Common myeloid progenitor, CD34-positive (primary cell): ENCODE measurements at regions not wholly inside any gene's neighbourhood (a gene's known extent, or its start where the extent isn't known, plus 50 kb on each side); places are given as distances from the start of the nearest gene placed in this dataset.
A peak's percentile ranks its signal among the peaks of the same experiment; 100 is the strongest.

ENCODE experiments used
- CTCF ChIA-PET: fragments of 350-600 bp; sonication (Branson Sonifier 250); formaldehyde crosslinking; loops from one replicate; lab custom pipeline; 2021; ENCODE audit warnings: antibody characterized with exemption; lab: Charles Lee
- POLR2A ChIA-PET: fragments of 350-600 bp; sonication (Branson Sonifier 250); formaldehyde crosslinking; loops from one replicate; lab custom pipeline; 2021; ENCODE audit warnings: antibody characterized with exemption; lab: Charles Lee
- DNase-seq, 3 donors: peaks; one replicate each; pipeline versions ENCODE4 v3.0.0 to v3.0.0-alpha.2; 2013
- H3K27ac ChIP-seq, 2 experiments: 1 replicate in 1 of 2; 2 replicates in 1 of 2; pipeline ENCODE4 v1.7.0; 2013; ENCODE audit warnings: inconsistent platforms in 2 of 2, low read length in 2 of 2, mild to moderate bottlenecking in 2 of 2, low read depth in 1 of 2, moderate library complexity in 1 of 2; ENCODE audit not compliant: severe bottlenecking in 2 of 2, insufficient read depth in 1 of 2, poor library complexity in 1 of 2
- H3K27me3 ChIP-seq, 5 experiments: replicated peaks in 2 of 5; 1 replicate in 3 of 5; 2 replicates in 2 of 5; pipeline versions ENCODE4 v1.6.1 to v1.7.0; 2013; ENCODE audit warnings: low read length in 4 of 5, mild to moderate bottlenecking in 2 of 5, moderate library complexity in 2 of 5, inconsistent platforms in 1 of 5; ENCODE audit not compliant: insufficient read depth in 5 of 5, control insufficient read depth in 4 of 5
- H3K36me3 ChIP-seq, 4 experiments: 1 replicate in 2 of 4; 2 replicates in 2 of 4; pipeline versions ENCODE4 v1.6.1 to v1.7.0; 2013; ENCODE audit warnings: low read length in 3 of 4, control low read depth in 1 of 4, mild to moderate bottlenecking in 1 of 4; ENCODE audit not compliant: control insufficient read depth in 4 of 4, insufficient read depth in 4 of 4
- H3K4me1 ChIP-seq, 4 experiments: 1 replicate in 3 of 4; 2 replicates in 1 of 4; pipeline versions ENCODE4 v1.6.1 to v1.7.1; 2013; ENCODE audit warnings: low read length in 3 of 4, mild to moderate bottlenecking in 3 of 4, control low read depth in 1 of 4, inconsistent platforms in 1 of 4, moderate library complexity in 1 of 4; ENCODE audit not compliant: control insufficient read depth in 4 of 4, insufficient read depth in 4 of 4; ENCODE audit errors: control extremely low read depth in 1 of 4
- H3K4me3 ChIP-seq, 7 experiments: 1 replicate in 4 of 7; 2 replicates in 3 of 7; pipeline versions ENCODE4 v1.5.1 to v1.7.0; 2013; ENCODE audit warnings: mild to moderate bottlenecking in 7 of 7, low read length in 6 of 7, moderate library complexity in 6 of 7, inconsistent platforms in 2 of 7, low read depth in 2 of 7, control low read depth in 1 of 7; ENCODE audit not compliant: insufficient read depth in 4 of 7, control insufficient read depth in 1 of 7; ENCODE audit errors: extremely low read depth in 1 of 7
- H3K9me3 ChIP-seq, 5 experiments: 1 replicate in 4 of 5; 2 replicates in 1 of 5; pipeline versions ENCODE4 v1.6.1 to v1.7.1; 2013; ENCODE audit warnings: low read length in 4 of 5, mild to moderate bottlenecking in 2 of 5, inconsistent platforms in 1 of 5, low read depth in 1 of 5, moderate library complexity in 1 of 5; ENCODE audit not compliant: control insufficient read depth in 4 of 5, insufficient read depth in 2 of 5; ENCODE audit errors: control extremely low read depth in 1 of 5
- WGBS: methylation state at CpG from one replicate; pipeline ENCODE4 v1.1.5; 2013; ENCODE audit not compliant: insufficient coverage; 5-methylcytosine and 5-hydroxymethylcytosine counted together

- H3K4me3 ChIP-seq = no peak overlapping the region
- H3K9me3 ChIP-seq = no peaks in the 10 kb centered on the region
- H3K27me3 ChIP-seq = no peaks in the 10 kb centered on the region
- ChIA-PET POLR2A (no interaction called here), CTCF (no interaction called here)
- WGBS = 91% methylated on average over 9 of the region's 9 CpGs
- DNase-seq = no peak
- no peak overlapping the region for H3K27ac ChIP-seq
- no peaks in the 10 kb centered on the region for H3K36me3 ChIP-seq
- H3K4me1 ChIP-seq = peaks cover 0 to 8% (median 2%) of the 10 kb centered on the region in 4 experiments
Measured at GRCh38 chr2:8412082-8412481, 269.8 kb upstream of the ID2 start.

DNA sequence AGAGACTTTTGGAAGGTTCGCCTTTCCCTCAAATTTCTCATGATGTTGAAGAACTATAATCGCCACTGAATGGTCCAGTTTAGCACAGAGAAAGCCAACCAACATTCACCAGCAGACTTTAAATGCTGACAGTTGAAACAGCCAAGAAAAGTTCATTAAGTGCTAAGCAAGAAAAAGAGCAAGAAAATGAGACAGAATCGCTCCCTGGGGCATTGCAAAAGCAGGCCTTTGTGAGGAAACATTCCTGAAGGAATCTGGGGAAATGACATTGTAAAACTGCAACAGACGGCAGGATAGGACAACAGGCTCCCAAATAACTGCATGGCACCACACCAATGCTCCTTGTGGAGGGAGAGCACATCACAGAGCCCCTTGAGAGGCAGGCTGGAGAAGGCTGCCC lies 269.3 kb upstream of the ID2 start:
- WGBS = 100% methylated on average over 2 of the region's 4 CpGs

GRCh38 chr2:8413589-8414135 lies 268.2 kb upstream of the ID2 start:
- H3K27me3 ChIP-seq = no peaks in the 10 kb centered on the region
- peaks cover 0 to 8% (median 2%) of the 10 kb centered on the region in 4 experiments for H3K4me1 ChIP-seq
- no peaks in the 10 kb centered on the region for H3K36me3 ChIP-seq
- no peak overlapping the region for H3K4me3 ChIP-seq
- no peak overlapping the region for H3K27ac ChIP-seq
- WGBS = 89% methylated on average over 4 of the region's 6 CpGs
- peak in 1 of 3 donors; percentile 19 for DNase-seq
- POLR2A ChIA-PET = no interaction called here
- H3K9me3 ChIP-seq = no peaks in the 10 kb centered on the region
- CTCF ChIA-PET = no interaction called here

More for the DNA sequence above, 269.3 kb upstream of the ID2 start:
- no peaks in the 10 kb centered on the region for H3K27me3 ChIP-seq
- no peak overlapping the region for H3K27ac ChIP-seq
- ChIA-PET CTCF (no interaction called here), POLR2A (no interaction called here)
- peaks cover 0 to 8% (median 2%) of the 10 kb centered on the region in 4 experiments for H3K4me1 ChIP-seq
- no peak for DNase-seq
- no peaks in the 10 kb centered on the region for H3K9me3 ChIP-seq
- no peaks in the 10 kb centered on the region for H3K36me3 ChIP-seq
- H3K4me3 ChIP-seq = no peak overlapping the region

DNA sequence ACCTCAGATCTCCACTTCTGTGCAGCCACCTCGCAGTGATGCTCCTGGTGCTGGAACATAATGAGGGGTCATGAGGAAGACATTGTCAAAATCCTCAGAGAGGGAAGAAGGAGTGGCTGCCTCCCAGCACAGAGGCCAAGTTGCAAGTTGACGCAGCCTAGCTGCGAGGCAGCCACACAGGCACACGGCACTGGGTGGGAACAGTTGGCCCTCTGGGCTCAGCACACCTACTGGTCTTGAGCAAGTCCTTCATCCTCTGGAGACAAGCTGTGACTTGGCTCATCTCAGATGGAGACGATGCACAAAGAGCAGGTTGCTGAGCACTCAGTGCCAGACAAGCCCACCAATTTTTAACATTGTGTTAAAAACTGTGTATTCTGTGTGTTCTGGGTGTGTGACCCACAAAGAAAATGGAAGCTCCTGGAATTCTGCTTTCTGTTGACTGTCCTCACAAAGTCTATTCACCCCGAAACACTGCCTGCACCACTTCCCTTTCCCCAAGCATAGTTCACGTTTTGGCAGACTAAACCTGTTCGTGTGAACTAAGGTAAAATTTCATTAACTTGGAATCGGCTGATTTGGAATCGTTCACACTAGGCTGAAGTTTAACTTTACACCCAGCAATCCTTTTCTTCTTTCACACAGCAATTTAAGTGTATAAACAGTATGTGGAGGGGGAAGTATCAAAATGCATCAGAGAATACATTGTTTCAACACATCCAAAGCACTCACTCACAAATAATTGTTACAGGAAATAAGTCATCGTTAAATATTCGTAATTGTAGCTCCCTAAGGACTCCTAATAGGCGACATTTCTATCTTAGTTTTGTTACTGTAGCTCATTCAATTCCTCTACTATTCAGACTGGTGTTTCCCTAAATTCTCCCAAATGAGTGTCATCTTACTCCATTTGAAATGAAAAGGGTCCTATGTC lies 266.6 kb upstream of the ID2 start:
- no peak for DNase-seq
- peaks cover 0 to 8% (median 2%) of the 10 kb centered on the region in 4 experiments for H3K4me1 ChIP-seq

GRCh38 chr2:8416001-8416571 lies 265.8 kb upstream of the ID2 start:
- POLR2A ChIA-PET = interaction anchor here (0.9 kb wide), 1 partner anchor 10 kb away, joined by 3 read pairs; no protein-coding TSS in a partner anchor

More for the DNA sequence above, 266.6 kb upstream of the ID2 start:
- Histone ChIP-seq H3K9me3 (no peaks in the 10 kb centered on the region), H3K27me3 (no peaks in the 10 kb centered on the region), H3K4me3 (no peak overlapping the region), H3K27ac (no peak overlapping the region), H3K36me3 (no peaks in the 10 kb centered on the region)
- POLR2A ChIA-PET = no interaction called here
- CTCF ChIA-PET = interaction anchor here (1.1 to 1.5 kb wide), 4 partner anchors 8 to 561 kb away, joined by 3 to 4 read pairs (median 4); no protein-coding TSS in a partner anchor
- WGBS = 83% methylated on average over 9 of the region's 13 CpGs

DNA sequence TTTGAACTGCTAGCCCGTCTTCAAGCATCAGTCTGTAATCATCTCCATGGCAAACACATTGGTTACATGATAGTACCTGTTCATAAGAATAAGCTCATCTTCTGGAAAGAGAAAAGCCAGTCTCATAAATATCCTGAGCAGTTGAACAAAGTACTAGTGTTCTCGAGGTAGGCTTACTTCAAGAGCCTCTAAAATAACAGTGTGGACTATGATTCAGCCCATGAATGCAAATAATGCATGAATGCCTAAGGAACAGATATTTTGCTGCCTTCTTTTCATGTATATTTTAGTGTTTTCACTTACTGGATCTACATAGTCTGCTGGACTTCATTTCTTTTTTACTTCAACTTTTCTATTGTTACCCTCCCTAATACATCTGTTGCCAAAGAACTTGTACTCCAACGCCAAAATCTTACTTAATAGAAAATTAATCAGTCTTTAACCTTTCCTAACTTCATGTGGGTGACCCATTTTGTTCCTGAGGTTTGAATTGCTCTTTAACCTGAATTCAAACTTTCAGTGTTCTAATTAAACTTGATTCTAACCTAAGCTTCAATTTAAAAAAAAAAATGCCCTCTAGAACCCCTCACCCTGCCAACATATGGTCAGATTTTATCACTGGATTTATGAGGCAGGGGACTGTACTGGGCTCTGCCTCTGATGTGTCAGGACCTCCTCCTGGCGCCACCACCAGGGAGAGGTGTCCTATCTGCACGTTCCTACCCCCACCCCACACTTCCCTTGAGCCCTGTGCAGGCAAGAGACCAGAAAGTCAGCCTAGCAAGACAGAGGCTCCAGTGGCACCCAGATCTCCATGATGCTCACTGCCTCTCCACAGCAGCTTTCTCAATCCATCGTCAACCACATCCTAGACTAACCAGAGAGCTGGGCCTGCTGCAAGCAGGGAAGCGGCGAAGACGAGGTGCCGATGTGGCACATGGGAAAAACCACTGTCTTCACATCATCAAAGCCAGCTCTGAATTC lies 264.7 kb upstream of the ID2 start:
- H3K9me3 ChIP-seq = no peaks in the 10 kb centered on the region
- DNase-seq = no peak
- WGBS = 76% methylated on average over 3 of the region's 10 CpGs
- no peaks in the 10 kb centered on the region for H3K27me3 ChIP-seq
- ChIA-PET POLR2A (interaction anchor here (0.6 to 0.9 kb wide), 2 partner anchors 9 to 94 kb away, joined by 3 read pairs; no protein-coding TSS in a partner anchor), CTCF (interaction anchor here (0.7 to 1.5 kb wide), 4 partner anchors 10 to 23 kb away, joined by 3 to 4 read pairs (median 4); no protein-coding TSS in a partner anchor)
- no peak overlapping the region for H3K4me3 ChIP-seq
- H3K27ac ChIP-seq = no peak overlapping the region
- peaks cover 4 to 11% (median 9%) of the 10 kb centered on the region in 4 experiments for H3K4me1 ChIP-seq
- no peaks in the 10 kb centered on the region for H3K36me3 ChIP-seq

More at GRCh38 chr2:8416001-8416571, 265.8 kb upstream of the ID2 start:
- Histone ChIP-seq H3K27ac (no peak overlapping the region), H3K36me3 (no peaks in the 10 kb centered on the region), H3K4me3 (no peak overlapping the region), H3K4me1 (peaks cover 0 to 8% (median under 1%) of the 10 kb centered on the region in 4 experiments), H3K27me3 (no peaks in the 10 kb centered on the region), H3K9me3 (no peaks in the 10 kb centered on the region)
- no peak for DNase-seq
- WGBS = 100% methylated on average over 5 of the region's 6 CpGs
- CTCF ChIA-PET = interaction anchor here (1.1 to 1.5 kb wide), 3 partner anchors 9 to 561 kb away, joined by 3 to 4 read pairs (median 4); no protein-coding TSS in a partner anchor
